Upper lobe of right lung (tissue), 1 donor: ENCODE measurements at regions not wholly inside any gene's neighbourhood (a gene's known extent, or its start where the extent isn't known, plus 50 kb on each side); places are given as distances from the start of the nearest gene placed in this dataset.

ENCODE experiments used
- ATAC-seq: fragments of 200-7000 bp; cut with Tn5 transposase; one replicate; pipeline ENCODE4 v1.9.1; 2020; ENCODE audit warnings: mild to moderate bottlenecking, moderate library complexity
- DNase-seq: peaks from one replicate; pipeline ENCODE4 v3.0.0-alpha.2; 2020
- H3K27ac ChIP-seq: fragments of 200-600 bp; one replicate; pipeline ENCODE4 v1.8.0; 2022
- H3K27me3 ChIP-seq: fragments of 200-600 bp; one replicate; pipeline ENCODE4 v1.8.0; 2022; ENCODE audit warnings: mild to moderate bottlenecking
- H3K36me3 ChIP-seq: fragments of 200-600 bp; one replicate; pipeline ENCODE4 v1.8.0; 2022
- H3K4me1 ChIP-seq: fragments of 200-600 bp; one replicate; pipeline ENCODE4 v1.8.0; 2022
- H3K4me3 ChIP-seq: fragments of 200-600 bp; one replicate; pipeline ENCODE4 v1.8.0; 2022; ENCODE audit warnings: mild to moderate bottlenecking
- H3K9me3 ChIP-seq: fragments of 200-600 bp; one replicate; pipeline ENCODE4 v1.8.0; 2022
- intact Hi-C: fragments of 100-400 bp; cut with DNase I; formaldehyde crosslinking; loops from one replicate; pipeline ENCODE4 v1.11.0; 2022
- TF ChIP-seq, protein P1 (sequence below): fragments of 200-600 bp; IDR thresholded peaks from one replicate; pipeline ENCODE4 v1.8.0; 2022; ENCODE audit warnings: antibody characterized with exemption
- donor health status: DM: no; HTN: yes; CAD: no; lungs with severe emphysema.

DNA sequence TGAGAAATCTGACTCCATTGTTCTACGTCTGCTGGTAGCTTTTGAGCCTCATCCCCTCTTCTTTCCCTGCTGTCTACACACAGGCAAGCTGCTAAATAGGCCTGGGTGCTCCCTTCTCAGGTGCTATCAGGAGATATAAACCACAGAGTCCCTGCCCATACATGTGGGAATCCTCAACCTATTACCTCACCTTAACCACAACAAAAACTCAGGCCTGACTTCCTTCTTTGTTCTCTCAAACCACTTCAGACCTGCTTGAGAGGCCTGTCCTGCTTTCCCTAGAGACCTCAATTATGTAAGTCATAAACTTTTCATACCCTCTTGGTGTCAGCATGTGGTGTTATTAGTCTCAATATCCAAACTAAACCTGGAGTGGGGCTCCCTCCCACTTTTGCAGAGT is 75.0 kb upstream of the MAGI2 start:
- Histone ChIP-seq H3K4me1 (no peaks in the 10 kb centered on the region), H3K36me3 (no peaks in the 10 kb centered on the region), H3K4me3 (no peak overlapping the region), H3K27me3 (no peaks in the 10 kb centered on the region), H3K27ac (no peak overlapping the region), H3K9me3 (no peaks in the 10 kb centered on the region)
- DNase-seq (no peak), ATAC-seq (peak; percentile 58)
- TF ChIP-seq, protein P1, sequence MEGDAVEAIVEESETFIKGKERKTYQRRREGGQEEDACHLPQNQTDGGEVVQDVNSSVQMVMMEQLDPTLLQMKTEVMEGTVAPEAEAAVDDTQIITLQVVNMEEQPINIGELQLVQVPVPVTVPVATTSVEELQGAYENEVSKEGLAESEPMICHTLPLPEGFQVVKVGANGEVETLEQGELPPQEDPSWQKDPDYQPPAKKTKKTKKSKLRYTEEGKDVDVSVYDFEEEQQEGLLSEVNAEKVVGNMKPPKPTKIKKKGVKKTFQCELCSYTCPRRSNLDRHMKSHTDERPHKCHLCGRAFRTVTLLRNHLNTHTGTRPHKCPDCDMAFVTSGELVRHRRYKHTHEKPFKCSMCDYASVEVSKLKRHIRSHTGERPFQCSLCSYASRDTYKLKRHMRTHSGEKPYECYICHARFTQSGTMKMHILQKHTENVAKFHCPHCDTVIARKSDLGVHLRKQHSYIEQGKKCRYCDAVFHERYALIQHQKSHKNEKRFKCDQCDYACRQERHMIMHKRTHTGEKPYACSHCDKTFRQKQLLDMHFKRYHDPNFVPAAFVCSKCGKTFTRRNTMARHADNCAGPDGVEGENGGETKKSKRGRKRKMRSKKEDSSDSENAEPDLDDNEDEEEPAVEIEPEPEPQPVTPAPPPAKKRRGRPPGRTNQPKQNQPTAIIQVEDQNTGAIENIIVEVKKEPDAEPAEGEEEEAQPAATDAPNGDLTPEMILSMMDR, result no peak
- intact Hi-C loops, result no loop called here

DNA sequence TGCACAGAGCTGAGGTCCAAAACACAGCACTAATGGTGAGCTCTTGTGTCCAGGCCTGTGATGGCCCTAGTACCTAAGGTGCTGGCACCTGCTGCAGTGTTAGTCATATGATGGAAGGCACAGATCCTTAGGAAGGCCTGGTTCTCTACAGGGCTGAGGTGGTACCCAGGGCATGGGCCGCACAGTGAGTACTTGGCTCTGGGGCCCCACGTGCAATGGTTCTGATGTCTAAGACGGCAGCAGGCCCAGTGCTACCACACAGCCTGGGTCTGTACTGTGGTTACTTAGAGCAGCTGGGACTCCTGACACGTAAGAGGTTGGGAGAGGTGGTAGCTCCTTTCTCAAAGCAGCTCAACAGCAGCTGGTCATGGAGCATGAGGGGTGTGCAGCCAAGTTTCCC is 70.6 kb upstream of the MAGI2 start:
- ATAC-seq (peak; percentile 42), DNase-seq (no peak)
- H3K4me1 ChIP-seq, result no peaks in the 10 kb centered on the region
- TF ChIP-seq, protein P1, result no peak
- H3K27me3 ChIP-seq, result no peaks in the 10 kb centered on the region
- no peak overlapping the region for H3K4me3 ChIP-seq
- H3K27ac ChIP-seq, result no peak overlapping the region
- intact Hi-C loops, result no loop called here
- no peaks in the 10 kb centered on the region for H3K36me3 ChIP-seq
- no peaks in the 10 kb centered on the region for H3K9me3 ChIP-seq

DNA sequence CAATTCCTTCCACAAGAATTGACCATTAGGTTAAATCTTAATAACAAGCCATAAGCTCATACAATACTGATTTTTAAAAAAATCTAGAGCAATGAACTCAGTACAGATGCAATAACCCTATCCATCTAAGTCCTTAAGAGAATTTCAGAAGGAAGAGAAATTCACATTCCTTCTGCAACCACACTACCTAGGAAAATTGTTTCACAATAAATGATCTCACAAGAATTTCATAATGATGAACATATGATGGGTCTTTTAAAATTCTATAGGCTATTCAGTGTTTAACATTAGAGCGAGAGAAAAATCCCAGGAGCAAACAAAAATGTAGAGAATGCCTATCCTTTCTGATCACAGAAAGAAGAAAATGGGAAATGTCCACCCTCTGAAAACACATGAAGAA is 70.0 kb upstream of the MAGI2 start:
- Histone ChIP-seq H3K9me3 (no peaks in the 10 kb centered on the region), H3K27me3 (no peaks in the 10 kb centered on the region), H3K36me3 (no peaks in the 10 kb centered on the region), H3K27ac (no peak overlapping the region), H3K4me3 (no peak overlapping the region), H3K4me1 (no peaks in the 10 kb centered on the region)
- intact Hi-C loops, result no loop called here
- DNase-seq, result no peak
- no peak for ATAC-seq
- TF ChIP-seq, protein P1, result no peak

DNA sequence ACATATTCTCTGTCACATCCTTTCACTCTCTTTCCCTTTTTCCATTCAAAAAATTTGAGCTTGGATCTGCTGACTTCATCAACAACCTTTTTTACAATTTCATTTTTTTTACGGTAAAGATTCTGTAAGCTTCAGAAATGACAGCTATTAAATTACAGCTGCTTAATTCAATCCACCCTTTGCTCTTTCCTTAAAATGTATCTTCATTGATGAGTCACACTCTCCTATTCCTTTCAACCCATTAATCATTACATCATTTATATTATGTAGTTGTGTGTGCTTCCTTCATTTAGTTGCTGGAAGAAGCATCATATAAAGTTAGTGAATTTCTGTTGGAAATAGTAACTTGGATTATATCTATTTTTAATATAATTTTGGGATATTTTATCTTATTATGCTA is 67.1 kb upstream of the MAGI2 start:
- Histone ChIP-seq H3K27ac (no peak overlapping the region), H3K4me1 (no peaks in the 10 kb centered on the region), H3K27me3 (no peaks in the 10 kb centered on the region), H3K4me3 (no peak overlapping the region), H3K9me3 (no peaks in the 10 kb centered on the region), H3K36me3 (no peaks in the 10 kb centered on the region)
- TF ChIP-seq, protein P1, result no peak
- intact Hi-C loops, result no loop called here
- no peak for DNase-seq
- ATAC-seq, result no peak

DNA sequence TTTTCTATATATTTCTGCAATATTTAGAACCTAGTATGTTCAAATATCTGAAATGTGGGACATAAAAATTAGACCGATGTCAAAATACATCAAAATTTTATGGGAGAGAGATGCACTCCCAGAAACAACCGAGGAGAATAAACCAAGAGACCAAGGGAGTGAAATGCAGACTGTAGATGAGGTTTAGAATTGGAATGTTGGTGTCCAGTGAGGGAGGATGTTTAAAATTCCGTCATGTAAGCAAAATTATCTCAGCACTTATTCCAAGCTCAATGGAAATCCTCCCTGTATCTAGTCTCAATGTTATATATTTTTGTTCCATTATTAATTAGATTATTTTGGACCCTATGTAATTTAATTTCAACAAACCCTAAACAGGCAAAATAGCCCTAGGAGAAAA is 61.9 kb upstream of the MAGI2 start:
- H3K36me3 ChIP-seq, result no peaks in the 10 kb centered on the region
- no peak overlapping the region for H3K27ac ChIP-seq
- no peak for DNase-seq
- TF ChIP-seq, protein P1, result no peak
- H3K4me1 ChIP-seq, result no peaks in the 10 kb centered on the region
- ATAC-seq, result no peak
- H3K4me3 ChIP-seq, result no peak overlapping the region
- intact Hi-C loops, result no loop called here
- no peaks in the 10 kb centered on the region for H3K27me3 ChIP-seq
- H3K9me3 ChIP-seq, result no peaks in the 10 kb centered on the region

DNA sequence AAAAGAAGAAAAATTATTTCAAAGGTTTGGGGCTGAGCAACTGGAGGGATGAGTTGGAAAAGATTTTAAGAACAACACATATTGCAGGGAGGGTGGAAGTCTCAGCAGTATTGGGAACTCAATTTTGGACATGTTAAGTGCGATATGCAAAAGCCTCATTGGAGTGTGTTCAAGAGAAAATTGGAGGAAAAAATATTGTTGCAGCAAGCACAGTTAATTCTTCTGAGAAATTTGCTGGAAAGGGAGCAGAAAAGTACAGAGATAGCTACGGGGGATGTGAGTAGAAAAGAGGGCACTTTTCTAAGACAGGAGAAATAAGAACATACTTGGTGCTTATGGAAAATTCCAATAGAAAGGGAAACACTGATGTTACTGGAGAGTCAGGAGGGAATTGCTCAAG is 59.8 kb upstream of the MAGI2 start:
- ATAC-seq (no peak), DNase-seq (no peak)
- H3K27me3 ChIP-seq, result no peaks in the 10 kb centered on the region

More for the DNA sequence above, 59.8 kb upstream of the MAGI2 start:
- no peak overlapping the region for H3K27ac ChIP-seq
- H3K9me3 ChIP-seq, result no peaks in the 10 kb centered on the region
- H3K36me3 ChIP-seq, result no peaks in the 10 kb centered on the region
- intact Hi-C loops, result no loop called here
- no peaks in the 10 kb centered on the region for H3K4me1 ChIP-seq
- H3K4me3 ChIP-seq, result no peak overlapping the region
- TF ChIP-seq, protein P1, result no peak
